Embryonic facial prominence (tissue), 1 donor: ENCODE measurements at regions not wholly inside any gene's neighbourhood (a gene's known extent, or its start where the extent isn't known, plus 50 kb on each side); places are given as distances from the start of the nearest gene placed in this dataset.
"Not testable (repeated sequence)": the region's sequence is repeated elsewhere in the genome, so short reads cannot be mapped to it uniquely, and the experiment has no call there.

Experiments used
- DNase-seq: peaks from one replicate; pipeline ENCODE4 v3.0.0-alpha.2; 2016; ENCODE audit errors: extremely low spot score

DNA sequence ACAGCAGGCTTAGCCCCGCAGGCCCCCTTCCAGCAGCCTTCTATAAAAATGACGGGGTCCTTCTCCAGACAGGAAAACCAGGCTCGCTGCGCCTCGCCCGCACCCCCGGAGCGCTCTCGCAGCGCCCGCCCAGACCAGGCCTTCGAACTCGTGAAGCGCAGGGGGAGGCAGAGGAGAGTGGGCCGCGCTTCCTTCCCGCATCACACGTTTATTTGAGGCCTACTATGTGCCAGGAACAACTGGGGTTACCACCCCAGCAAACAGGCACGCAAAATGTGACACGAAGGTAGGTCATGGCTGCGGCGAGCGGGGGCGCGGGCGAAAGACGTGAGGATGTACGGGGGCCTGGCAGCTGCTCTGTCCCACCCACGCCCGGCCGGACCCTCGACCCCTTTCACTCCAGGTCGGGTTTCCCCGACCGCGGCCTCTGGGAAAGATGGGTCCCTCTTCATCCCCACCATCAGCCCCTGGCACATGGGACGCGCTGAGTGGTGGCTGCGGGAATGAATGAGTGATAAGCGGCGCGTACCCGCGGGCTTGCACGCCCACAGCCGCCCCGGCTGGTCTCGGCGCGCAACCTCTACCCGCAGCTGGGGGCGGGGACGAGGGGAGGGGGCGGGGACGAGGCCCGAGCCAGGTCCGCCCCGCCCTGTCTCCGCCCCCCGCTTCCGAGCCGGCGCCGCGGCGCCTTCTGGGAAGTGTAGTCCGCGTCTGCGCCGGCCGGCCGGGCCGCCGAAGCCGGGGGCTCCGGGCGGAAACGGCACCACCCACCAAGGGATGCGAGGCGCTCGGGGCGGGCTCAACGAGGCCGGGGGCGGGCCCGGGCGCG lies 59.1 kb downstream of the ZNF467 start:
- peak; percentile 79 for DNase-seq

DNA sequence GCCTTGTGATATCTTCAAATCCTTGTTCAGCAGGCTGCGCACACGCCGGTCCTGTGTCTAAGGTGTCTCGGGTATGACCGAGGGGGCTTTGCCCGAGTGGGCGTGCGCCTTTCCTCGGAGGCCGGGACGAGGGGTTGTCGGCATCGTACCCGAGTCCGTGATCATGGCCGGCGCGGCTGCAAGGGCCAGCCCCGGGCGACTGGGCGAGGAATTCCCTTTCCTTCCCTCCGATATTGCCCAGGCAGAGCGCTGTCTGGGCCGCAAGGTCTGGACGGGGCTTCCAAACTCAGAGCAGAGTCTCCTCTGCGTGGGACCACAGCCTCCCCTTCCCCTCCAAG lies 59.7 kb downstream of the ZNF467 start:
- no peak for DNase-seq

DNA sequence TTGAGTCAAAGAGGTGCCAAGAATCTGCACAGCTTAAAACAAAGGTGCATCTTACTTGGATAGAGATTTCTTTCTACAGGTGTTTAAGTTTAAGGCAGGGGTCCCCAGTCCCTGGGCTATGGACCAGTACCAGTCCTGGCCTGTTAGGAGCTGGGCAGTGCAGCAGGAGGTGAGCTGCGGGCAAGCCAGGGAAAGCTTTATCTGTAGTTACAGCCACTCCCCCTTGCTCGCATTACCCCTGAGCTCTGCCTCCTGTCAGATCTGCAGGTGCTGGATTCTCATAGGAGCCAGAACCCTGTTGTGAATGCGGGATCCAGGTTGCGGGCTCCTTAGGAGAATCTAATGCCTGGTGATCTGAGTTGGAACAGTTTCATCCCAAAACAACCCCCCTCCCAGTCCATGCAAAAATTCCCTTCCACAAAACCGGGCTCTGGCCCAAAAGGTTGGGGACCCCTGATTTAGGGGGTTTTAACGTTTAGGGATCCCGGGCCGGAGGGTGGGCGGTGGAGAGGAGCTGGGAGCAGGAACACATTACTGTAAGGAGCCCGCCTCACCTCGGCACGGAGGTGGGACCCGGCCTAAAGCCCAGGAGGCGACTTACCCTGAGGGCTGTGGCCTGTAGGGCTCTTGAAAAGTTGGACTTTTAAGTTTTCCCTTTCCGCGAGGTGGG lies 60.2 kb downstream of the ZNF467 start:
- no peak for DNase-seq

DNA sequence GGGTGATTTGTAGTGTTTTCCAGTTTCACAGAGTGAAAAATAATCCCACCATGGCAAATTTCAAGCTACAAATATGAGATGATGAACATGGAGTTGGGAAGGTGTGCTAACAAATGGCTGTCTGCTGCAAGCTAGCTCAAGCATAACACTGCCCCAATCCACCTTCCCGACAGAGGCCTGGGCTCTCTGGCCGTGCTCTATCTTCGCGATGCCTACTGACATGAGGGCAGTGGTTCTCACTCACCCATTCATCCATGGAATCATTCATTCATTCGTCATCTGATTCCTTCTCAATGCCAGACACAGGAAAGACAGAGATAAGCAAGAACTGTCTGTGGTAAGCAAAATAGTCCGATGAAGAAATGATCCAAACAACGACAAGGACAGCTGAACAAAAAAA lies 65.4 kb downstream of the ZNF467 start:
- DNase-seq: no peak

DNA sequence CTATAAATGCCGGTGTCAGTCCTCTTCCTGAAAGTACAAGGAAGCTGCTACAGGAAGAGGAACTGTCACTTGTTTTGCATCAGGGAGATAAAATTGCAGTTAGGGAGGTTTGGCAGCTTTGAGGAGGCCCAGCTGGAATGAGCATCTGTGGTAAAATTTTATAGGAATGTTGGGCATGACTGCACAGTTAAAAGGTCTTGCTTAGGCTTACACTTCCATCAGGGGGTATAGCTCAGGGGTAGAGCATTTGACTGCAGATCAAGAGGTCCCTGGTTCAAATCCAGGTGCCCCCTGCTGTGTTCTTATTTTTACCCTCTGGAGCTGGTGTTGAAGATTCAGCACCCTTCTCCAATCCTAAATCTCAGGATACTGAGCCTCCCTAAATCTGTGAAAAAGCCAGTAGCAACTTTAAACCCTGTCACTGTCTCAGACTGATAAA lies 65.9 kb downstream of the ZNF467 start:
- DNase-seq: no peak

DNA sequence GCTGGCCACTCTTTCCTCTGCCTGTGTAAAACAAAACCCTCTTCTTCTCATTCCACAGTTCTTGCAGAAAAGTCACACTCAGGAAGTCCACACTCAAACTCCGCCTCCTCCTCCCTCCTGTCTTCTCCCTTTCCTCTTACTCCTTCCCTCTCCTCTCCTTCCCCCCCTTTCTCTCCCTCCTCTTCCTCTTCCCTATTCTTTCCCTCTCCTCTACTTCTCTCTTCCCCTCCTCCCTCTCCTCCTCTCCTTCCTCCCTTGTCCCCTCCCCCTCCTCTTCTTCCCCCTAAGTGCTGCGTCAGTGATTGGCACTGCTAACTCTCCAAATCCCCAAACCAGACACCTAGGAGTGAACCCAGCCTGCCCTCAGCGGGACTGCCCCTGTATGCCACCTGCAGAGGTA lies 67.0 kb downstream of the ZNF467 start:
- no peak for DNase-seq

DNA sequence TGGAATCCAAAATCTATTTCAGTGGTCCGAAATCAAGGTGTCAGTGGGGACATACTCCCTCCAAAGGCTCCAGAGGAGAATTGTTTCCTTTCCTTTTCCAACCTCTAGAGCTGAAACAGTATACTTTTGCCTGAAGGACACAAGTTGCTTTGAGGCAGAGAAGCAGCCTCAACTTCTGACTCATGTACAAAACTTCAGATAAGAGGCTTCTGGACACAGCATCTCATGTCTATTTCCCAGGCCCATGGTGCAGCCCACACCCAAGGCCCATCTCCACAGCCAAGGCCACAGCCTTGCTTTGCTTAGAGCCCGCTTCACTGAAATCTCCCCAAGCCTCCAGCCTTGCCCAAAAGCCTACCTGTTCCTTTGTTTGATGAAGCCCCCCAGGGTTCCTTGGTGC lies 68.9 kb downstream of the ZNF467 start:
- no peak for DNase-seq

DNA sequence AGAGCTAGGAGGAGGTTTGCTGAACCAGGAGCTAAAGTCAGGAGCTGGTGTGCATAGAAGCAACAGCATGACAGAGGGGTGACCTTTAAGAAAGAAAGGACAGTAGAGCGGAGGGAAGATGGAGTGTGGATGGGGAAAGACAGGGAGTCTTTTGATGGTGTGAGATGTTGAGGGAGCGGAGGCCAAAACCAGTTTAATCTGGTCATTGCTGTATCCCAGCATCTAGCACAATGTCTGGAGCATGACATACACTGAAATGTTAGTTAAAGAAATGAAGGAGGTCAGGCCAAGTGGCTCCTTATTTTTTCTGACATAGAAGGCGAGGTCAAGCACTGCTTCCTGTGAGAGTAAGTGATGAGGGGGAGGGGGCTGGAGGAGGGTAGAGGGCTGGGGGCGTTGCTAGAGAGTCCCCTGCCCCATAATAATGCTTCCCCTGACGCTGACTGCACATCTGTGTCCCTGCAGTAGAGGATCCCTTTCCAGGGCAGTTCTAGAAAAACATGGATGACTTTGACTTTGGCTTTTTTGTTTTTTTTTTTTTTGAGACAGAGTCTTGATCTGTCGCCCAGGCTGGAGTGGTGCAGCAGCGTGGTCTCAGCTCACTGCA lies 70.2 kb downstream of the ZNF467 start:
- no peak for DNase-seq

DNA sequence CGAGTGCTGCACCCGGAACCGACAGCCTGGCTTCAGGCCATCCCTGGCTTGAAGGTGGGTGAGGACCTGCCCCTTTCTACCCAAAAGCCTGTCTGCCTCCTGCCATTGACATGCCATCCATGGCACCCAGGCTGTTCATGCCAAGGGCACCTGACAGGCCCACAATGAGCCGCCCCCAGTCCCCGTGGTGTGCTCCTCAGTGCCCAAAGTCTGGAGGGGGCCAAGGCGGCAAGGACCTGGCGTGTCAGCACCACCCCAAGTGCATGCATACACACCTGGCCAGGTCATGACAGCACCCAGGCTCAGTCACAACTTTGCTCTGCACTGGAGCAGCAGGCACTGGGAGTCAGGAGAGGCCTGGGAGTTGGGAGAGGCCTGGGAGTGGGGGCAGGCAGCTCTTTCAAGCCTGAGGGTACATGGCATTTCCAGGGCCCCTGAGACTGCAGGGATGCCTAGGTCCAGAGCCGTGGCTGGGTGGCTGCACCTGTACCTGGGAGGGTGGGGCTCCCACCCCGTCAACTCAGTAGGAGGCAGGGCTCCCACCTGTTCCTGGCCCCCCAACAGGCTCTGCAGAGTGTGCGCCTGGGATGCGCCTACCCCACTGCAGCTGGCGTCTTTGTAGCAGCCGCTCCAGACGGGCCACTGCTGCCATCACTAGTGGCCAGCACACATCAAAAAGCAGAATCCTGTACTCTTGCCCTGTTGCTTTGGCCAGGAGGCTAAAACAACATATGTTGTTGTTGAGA lies 71.7 kb downstream of the ZNF467 start:
- DNase-seq: no peak

DNA sequence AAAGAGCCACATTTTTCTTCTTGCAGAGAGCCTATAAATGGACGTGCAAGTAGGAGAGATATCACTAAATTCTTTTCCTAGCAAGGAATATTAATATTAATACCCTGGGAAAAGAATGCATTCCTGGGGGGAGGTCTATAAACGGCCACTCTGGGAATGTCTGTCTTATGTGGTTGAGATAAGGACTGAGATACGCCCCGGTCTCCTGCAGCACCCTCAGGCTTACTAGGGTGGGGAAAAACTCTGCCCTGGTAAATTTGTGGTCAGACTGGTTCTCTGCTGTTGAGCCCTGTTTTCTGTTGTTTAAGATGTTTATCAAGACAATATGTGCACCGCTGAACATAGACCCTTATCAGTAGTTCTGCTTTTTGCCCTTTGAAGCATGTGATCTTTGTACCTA lies 75.6 kb downstream of the ZNF467 start:
- not testable (repeated sequence) for DNase-seq

DNA sequence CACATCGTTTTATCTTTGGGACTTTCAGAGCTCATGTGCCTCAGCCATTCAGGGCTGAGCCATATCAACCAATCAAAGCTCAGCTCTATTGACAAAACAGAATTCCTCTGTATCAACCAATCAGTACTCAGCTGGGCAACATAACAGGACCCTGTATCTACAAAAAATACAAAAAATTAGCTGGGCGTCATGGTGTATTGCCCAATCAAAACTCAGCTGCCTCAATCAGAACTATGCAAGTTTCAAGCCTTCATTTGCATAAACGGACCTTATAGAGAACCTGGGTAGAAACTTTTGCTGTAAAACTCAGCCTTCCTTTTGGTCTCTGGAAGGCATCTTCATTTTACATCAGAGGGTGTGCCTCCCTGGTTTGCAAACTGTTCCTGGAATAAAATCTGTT lies 77.1 kb downstream of the ZNF467 start:
- no peak for DNase-seq

DNA sequence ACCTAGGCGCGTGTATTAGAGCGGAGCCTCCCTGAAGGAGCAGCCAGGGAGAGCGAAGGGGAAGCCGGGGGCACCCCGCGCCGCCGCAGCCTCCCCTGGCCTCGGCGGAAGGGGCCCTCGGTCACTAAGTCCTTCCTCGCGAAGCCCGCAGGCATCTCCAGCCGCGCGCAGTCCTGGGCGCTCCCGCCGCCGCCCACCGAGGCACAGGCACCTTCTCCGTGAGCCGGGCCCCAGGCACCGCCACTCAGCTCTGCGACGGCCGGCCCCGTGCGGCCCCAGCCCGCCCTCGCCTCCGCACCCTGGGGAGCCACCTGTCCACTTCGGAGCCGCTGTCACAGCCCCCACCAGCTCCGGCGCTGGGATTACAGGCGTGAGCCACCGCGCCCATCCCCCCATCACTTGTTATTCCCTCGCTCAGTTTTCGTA lies 80.8 kb downstream of the ZNF467 start:
- no peak for DNase-seq

DNA sequence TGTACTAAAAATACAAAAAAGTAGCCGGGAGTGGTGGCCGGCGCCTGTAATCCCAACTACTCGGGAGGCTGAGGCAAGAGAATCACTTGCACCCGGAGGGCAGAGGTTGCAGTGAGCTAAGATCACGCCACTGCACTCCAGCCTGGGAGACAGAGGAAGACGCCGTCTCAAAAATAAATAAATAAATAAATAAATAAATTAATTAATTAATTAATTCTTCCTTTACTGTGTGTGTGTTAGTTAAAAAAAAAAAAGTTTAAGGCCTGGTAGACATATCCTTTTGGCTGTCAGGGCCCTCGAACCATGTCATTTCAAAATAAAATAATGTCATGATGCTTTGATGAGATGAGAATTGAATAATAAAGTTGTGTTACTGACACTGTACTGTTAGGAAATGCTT lies 81.3 kb downstream of the ZNF467 start:
- DNase-seq: no peak

DNA sequence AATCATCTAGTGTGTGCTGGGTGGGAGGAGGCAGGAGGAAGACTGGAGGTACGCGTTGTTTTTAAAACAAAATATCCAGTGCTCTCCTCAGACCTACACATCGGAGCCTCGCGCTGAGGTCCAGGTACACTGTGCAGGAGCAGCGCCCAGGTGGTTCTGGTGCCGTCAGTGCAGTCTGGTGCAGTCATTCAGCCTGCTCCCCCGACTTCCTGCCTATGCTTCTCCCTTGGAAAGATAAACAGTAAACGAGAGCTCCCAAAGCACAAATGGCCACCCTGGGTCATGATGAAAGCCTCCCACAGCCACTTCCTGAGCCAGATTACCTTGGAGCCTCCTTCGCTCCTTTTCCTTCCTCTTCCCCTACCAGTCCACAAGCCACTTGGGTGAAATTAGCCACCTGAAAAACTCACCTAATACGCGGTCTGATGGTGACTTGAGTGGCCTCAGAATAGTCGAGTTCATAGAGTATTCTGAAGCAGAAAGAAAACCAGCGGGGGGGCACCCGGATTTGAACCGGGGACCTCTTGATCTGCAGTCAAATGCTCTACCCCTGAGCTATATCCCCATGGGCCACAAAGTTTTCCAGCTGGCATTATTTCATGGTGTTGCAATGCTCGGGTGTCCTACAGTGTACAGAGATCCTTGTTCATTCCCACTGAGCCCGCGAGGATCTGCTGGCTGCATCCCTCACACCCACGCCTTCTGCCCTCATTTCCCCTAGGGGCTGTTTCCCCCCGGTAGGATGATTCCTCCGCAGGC lies 82.5 kb downstream of the ZNF467 start:
- DNase-seq: no peak

DNA sequence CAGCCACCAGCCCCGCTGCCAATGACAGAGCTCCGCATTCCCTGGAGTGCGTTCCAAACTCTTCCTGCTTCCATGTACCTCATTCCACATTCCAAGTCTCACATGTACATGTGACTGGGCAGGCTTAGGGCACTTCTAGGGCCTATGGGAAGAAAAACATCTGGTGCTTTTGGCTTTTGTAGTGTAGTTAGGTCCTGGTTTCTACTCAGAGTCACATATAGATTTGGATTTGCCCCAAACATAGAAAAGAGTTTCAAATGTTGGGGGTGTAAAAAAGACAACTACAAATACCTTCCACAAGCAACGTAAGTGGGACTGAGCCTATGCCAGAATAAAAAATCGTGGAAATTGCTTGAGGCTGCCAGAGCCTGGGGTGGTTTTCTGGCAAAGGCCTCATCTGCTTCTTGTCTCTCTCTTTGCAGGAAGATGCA lies 84.1 kb downstream of the ZNF467 start:
- DNase-seq: no peak

DNA sequence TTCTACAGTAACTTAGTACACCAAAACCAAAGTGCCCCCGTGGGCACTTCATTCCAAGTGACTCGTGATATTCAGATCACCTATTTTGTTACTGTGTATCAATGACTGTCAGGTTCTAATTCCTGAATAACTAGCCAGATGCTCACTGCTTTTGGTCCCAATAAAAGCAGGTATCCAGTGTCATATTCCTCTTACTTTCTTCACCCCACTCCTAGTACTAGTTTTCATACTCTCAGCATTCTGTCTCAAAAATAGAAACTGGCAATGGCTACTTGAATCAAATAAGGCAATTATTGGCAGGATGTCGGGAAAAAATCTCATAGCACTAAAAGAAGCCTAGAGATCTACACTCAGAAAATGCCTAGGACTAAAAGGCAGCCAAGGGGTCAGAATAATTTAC lies 84.6 kb downstream of the ZNF467 start:
- DNase-seq: no peak

DNA sequence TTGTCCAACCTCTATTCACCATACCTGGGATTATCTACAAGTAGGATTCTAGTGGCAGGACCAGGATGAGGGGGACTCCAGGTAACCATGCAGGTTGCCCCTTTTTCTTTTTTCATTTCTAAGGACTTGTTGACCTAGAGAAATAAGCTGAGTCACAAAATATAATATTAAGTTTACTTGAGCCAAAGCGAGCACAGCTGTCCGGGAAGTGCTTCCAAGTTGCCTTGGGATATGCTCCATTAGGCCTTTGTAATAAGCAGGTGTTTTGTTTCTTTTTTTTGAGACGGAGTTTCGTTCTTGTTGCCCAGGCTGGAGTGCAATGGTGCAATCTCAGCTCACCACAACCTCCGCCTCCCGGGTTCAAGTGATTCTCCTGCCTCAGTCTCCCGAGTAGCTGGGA lies 85.6 kb downstream of the ZNF467 start:
- not testable (repeated sequence) for DNase-seq

DNA sequence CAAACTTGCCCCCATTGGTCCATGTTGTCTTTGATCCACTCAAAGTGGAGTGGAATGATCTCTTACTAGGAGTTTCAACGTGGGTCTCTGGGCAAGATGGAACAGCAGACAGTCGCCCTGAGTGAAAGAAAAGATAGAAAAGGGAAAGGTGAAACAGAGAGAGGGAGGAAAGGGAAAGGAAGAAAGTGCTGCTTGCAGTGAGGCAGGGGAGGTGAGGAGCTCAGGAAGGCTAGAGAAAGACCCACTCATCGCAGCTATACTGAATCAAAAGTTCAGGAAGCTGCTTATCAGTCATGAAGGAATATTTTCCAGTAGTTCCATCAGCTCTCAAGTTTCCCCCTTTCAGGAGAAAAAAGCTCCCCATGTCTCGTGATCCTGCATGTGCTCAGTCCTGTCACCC lies 86.9 kb downstream of the ZNF467 start:
- no peak for DNase-seq

DNA sequence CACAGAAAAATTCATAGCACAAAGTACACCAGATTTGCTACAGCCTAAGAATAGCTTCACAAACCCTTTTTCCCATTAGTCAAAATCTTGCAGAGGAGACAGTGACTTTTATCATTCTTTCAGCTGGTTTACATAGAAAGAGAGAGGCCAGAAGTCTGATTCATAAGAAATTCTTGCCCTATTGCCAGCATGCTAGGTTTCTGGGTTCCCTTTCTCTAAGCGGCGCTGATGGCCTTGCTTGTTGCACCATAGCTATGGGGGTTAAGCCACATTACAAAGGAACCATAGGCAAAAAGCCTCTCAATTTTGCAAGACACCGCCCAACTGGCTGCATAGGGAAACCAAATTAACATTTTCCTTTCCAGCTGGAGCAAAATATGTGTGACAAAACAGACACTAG lies 87.4 kb downstream of the ZNF467 start:
- no peak for DNase-seq

DNA sequence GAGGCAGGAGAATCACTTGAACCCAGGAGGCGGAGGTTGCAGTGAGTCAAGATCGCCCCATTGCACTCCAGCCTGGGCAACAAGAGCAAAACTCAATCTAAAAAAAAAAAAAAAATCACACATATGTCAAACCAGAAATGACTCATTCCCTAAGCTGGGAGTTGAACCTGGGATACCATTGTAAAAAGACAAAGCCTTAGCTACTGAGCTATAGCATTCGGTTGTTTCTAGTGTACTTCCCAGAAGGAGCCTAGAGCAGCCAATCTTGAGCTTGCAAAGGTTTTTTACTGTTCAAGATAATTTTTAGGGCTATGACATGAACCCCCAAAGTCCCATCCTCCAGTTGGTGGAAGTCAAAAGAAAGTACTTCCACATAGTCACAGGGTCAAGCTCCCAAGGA lies 87.9 kb downstream of the ZNF467 start:
- DNase-seq: no peak

DNA sequence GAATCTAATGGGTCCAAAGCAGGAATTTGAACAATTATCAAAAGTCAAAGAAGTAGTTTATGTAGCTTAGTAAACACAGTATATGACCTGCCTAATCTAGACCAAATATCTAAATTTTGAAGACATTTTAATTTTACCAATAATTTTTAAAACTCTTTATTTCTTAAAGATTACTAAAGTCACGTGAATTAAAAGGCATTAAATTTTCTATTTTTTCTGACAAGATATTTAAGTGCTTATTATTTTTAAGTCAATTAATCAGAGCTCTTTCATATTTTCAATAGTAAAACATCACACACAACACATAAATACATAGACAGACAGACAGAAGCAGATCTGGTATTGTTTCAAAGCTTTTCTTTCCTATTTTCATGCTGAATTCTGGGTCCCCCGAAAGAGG lies 89.5 kb downstream of the ZNF467 start:
- DNase-seq: no peak

DNA sequence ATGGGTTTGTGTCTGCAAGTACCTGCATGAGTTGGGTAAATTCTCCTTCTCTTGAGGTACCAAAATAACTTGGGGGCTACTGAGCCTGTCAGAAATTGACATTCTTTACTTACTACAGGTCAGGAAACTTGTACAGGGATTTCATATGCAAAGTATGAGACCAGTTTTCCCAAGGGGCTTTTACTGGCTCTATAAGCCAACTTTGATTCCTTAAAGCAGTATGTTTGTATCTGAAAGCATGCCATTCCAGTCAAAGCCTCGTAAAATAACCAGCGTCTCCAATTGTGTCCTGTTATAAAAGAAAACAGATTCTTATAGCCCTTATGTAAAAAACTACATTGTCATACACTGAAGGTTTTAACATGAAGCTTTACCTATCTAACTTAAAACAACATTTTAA lies 90.2 kb downstream of the ZNF467 start:
- DNase-seq: no peak
